ENCODE measurements at regions not wholly inside any gene's neighbourhood (a gene's known extent, or its start where the extent isn't known, plus 50 kb on each side); places are given as distances from the start of the nearest gene placed in this dataset.

DNA sequence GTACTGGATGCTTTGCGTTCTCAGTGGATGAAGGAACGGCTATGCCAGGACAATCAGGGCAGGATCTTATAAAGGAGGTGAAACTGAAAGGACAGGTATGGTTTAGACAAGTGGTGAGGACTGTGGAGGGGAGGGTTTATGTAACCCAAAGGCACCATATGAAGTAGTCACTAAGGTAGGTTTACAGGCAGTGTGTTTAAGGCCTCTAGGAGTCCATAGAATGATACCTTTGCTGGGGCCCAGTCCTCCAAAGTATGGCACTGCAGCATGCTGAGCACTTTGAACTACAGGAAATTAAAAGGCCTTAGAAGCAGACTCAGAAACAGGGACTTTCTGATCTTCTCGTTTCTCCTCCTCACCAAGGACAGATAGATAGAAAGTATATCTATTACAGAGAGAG lies 304.7 kb upstream of the USP25 start:
- TF ChIP-seq POLR2AphosphoS5 (IDR thresholded peaks at IDR 0.05): no peak
- TF ChIP-seq, protein P1, sequence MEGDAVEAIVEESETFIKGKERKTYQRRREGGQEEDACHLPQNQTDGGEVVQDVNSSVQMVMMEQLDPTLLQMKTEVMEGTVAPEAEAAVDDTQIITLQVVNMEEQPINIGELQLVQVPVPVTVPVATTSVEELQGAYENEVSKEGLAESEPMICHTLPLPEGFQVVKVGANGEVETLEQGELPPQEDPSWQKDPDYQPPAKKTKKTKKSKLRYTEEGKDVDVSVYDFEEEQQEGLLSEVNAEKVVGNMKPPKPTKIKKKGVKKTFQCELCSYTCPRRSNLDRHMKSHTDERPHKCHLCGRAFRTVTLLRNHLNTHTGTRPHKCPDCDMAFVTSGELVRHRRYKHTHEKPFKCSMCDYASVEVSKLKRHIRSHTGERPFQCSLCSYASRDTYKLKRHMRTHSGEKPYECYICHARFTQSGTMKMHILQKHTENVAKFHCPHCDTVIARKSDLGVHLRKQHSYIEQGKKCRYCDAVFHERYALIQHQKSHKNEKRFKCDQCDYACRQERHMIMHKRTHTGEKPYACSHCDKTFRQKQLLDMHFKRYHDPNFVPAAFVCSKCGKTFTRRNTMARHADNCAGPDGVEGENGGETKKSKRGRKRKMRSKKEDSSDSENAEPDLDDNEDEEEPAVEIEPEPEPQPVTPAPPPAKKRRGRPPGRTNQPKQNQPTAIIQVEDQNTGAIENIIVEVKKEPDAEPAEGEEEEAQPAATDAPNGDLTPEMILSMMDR (IDR thresholded peaks at IDR 0.05): no peak
- no peak for TF ChIP-seq POLR2A (IDR thresholded peaks at IDR 0.05)
